ENCODE measurements at regions not wholly inside any gene's neighbourhood (a gene's known extent, or its start where the extent isn't known, plus 50 kb on each side); places are given as distances from the start of the nearest gene placed in this dataset.

- ChIA-PET CTCF (no interaction called here), POLR2A (no interaction called here)
- no peak overlapping the region for H3K27ac Mint-ChIP-seq
- H3K27me3 Mint-ChIP-seq, result peaks cover 16% of the 10 kb centered on the region
- no peak for ATAC-seq (ENCODE audit: poor library complexity)
- intact Hi-C loops (cut with DNase I, micrococcal nuclease), result no loop called here
- Histone ChIP-seq H3K4me3 (ENCODE audit: low read length) (no peak overlapping the region), H3K27me3 (ENCODE audit: control insufficient read depth in 1 of 2, insufficient read depth in 2 of 2, low read length in 2 of 2) (no peaks in the 10 kb centered on the region), H3K27ac (ENCODE audit: low read depth in 1 of 2, low read length in 2 of 2) (no peak overlapping the region), H3K9me3 (ENCODE audit: control insufficient read depth in 1 of 2, insufficient read depth in 1 of 2, low read length in 2 of 2) (no peaks in the 10 kb centered on the region), H3K36me3 (ENCODE audit: insufficient read depth, low read length) (no peaks in the 10 kb centered on the region), H3K4me1 (ENCODE audit: insufficient read depth, low read length) (peaks cover 3% of the 10 kb centered on the region)
- no peaks in the 10 kb centered on the region for H3K9me3 Mint-ChIP-seq
- no peak overlapping the region for H3K4me3 Mint-ChIP-seq
- DNase-seq, result no peak
- no peaks in the 10 kb centered on the region for H3K36me3 Mint-ChIP-seq (ENCODE audit: low read depth)
- no peaks in the 10 kb centered on the region for H3K4me1 Mint-ChIP-seq (ENCODE audit: low read depth)
- no peak for TF ChIP-seq CTCF (IDR thresholded peaks at IDR 0.05)
Measured at GRCh38 chr19:13600091-13600490, 93.8 kb upstream of the CACNA1A start.

- Mint-ChIP-seq H3K9me3 (no peaks in the 10 kb centered on the region), H3K27ac (no peak overlapping the region), H3K36me3 (ENCODE audit: low read depth) (no peaks in the 10 kb centered on the region), H3K27me3 (peaks cover 19% of the 10 kb centered on the region), H3K4me3 (no peak overlapping the region), H3K4me1 (ENCODE audit: low read depth) (no peaks in the 10 kb centered on the region)
- Histone ChIP-seq H3K4me3 (ENCODE audit: low read length) (no peak overlapping the region), H3K36me3 (ENCODE audit: insufficient read depth, low read length) (no peaks in the 10 kb centered on the region), H3K27me3 (ENCODE audit: control insufficient read depth in 1 of 2, insufficient read depth in 2 of 2, low read length in 2 of 2) (no peaks in the 10 kb centered on the region), H3K4me1 (ENCODE audit: insufficient read depth, low read length) (peaks cover 3% of the 10 kb centered on the region), H3K9me3 (ENCODE audit: control insufficient read depth in 1 of 2, insufficient read depth in 1 of 2, low read length in 2 of 2) (no peaks in the 10 kb centered on the region), H3K27ac (ENCODE audit: low read depth in 1 of 2, low read length in 2 of 2) (no peak overlapping the region)
- ATAC-seq (ENCODE audit: poor library complexity), result no peak
- POLR2A ChIA-PET, result no interaction called here
- no peak for TF ChIP-seq CTCF (IDR thresholded peaks at IDR 0.05)
- intact Hi-C loops (cut with DNase I, micrococcal nuclease), result loop anchor here (2.0 to 10.0 kb wide), 2 partner anchors 125 to 475 kb away; no protein-coding TSS in a partner anchor
- CTCF ChIA-PET, result no interaction called here
- DNase-seq, result no peak
Measured at GRCh38 chr19:13599681-13600080, 93.4 kb upstream of the CACNA1A start.

GRCh38 chr19:13598098-13598497 is 91.8 kb upstream of the CACNA1A start:
- Mint-ChIP-seq H3K4me1 (ENCODE audit: low read depth) (no peaks in the 10 kb centered on the region), H3K9me3 (no peaks in the 10 kb centered on the region), H3K36me3 (ENCODE audit: low read depth) (no peaks in the 10 kb centered on the region), H3K27ac (no peak overlapping the region), H3K4me3 (no peak overlapping the region), H3K27me3 (peaks cover 28% of the 10 kb centered on the region)
- ATAC-seq (ENCODE audit: poor library complexity), result no peak
- no peak for TF ChIP-seq CTCF (IDR thresholded peaks at IDR 0.05)
- Histone ChIP-seq H3K4me1 (ENCODE audit: insufficient read depth, low read length) (peaks cover 3% of the 10 kb centered on the region), H3K27me3 (ENCODE audit: control insufficient read depth in 1 of 2, insufficient read depth in 2 of 2, low read length in 2 of 2) (peaks cover 0 to 3% of the 10 kb centered on the region in 2 experiments), H3K36me3 (ENCODE audit: insufficient read depth, low read length) (no peaks in the 10 kb centered on the region), H3K4me3 (ENCODE audit: low read length) (no peak overlapping the region), H3K9me3 (ENCODE audit: control insufficient read depth in 1 of 2, insufficient read depth in 1 of 2, low read length in 2 of 2) (no peaks in the 10 kb centered on the region), H3K27ac (ENCODE audit: low read depth in 1 of 2, low read length in 2 of 2) (no peak overlapping the region)
- POLR2A ChIA-PET, result no interaction called here
- intact Hi-C loops (cut with DNase I, micrococcal nuclease), result loop anchor here (2.0 to 10.0 kb wide), 2 partner anchors 127 to 477 kb away; no protein-coding TSS in a partner anchor
- CTCF ChIA-PET, result interaction anchor here (0.5 to 1.0 kb wide), 3 partner anchors 9 to 617 kb away, joined by 3 to 5 read pairs (median 3); no protein-coding TSS in a partner anchor
- no peak for DNase-seq
